ENCODE measurements at regions not wholly inside any gene's neighbourhood (a gene's known extent, or its start where the extent isn't known, plus 50 kb on each side); places are given as distances from the start of the nearest gene placed in this dataset.

GRCh38 chr2:128456281-128456680 lies 137.6 kb upstream of the HS6ST1 start:
- TF ChIP-seq POLR2A (IDR thresholded peaks at IDR 0.05) = no peak
- no peak for TF ChIP-seq CTCF (IDR thresholded peaks at IDR 0.05 in 4 of 5, conservative IDR thresholded peaks at IDR 0.05 in 1 of 5)
